ENCODE measurements at regions not wholly inside any gene's neighbourhood (a gene's known extent, or its start where the extent isn't known, plus 50 kb on each side); places are given as distances from the start of the nearest gene placed in this dataset.

- TF ChIP-seq CTCF (IDR thresholded peaks at IDR 0.05) (no peak), POLR2AphosphoS5 (IDR thresholded peaks at IDR 0.05) (no peak), POLR2A (IDR thresholded peaks at IDR 0.05) (no peak)
Measured at GRCh38 chr10:31739711-31740110, 188.9 kb downstream of the ARHGAP12 start.
